HG03045 (cell line): ENCODE measurements at regions not wholly inside any gene's neighbourhood (a gene's known extent, or its start where the extent isn't known, plus 50 kb on each side); places are given as distances from the start of the nearest gene placed in this dataset.
"Not testable (repeated sequence)": the region's sequence is repeated elsewhere in the genome, so short reads cannot be mapped to it uniquely, and the experiment has no call there.

ENCODE experiments used
- ATAC-seq: cut with Tn5 transposase; IDR thresholded peaks from one replicate; pipeline ENCODE4 v1.9.1; 2021; ENCODE audit warnings: mild to moderate bottlenecking, moderate library complexity; ENCODE audit not compliant: unreplicated experiment

- ATAC-seq = no peak
Measured at GRCh38 chr13:104648291-104648690, 1582.1 kb upstream of the SLC10A2 start.

- no peak for ATAC-seq
Measured at GRCh38 chr13:104645786-104646185, 1579.6 kb upstream of the SLC10A2 start.

- ATAC-seq = no peak
Measured at GRCh38 chr13:104641309-104641708, 1575.1 kb upstream of the SLC10A2 start.

- ATAC-seq = no peak
Measured at GRCh38 chr13:104635879-104636278, 1569.7 kb upstream of the SLC10A2 start.

- no peak for ATAC-seq
Measured at GRCh38 chr13:104634016-104634415, 1567.8 kb upstream of the SLC10A2 start.

GRCh38 chr13:104632736-104633135 is 1566.5 kb upstream of the SLC10A2 start:
- ATAC-seq = no peak

GRCh38 chr13:104625201-104625600 is 1559.0 kb upstream of the SLC10A2 start:
- ATAC-seq = no peak

- ATAC-seq = no peak
Measured at GRCh38 chr13:104616990-104617389, 1550.8 kb upstream of the SLC10A2 start.

GRCh38 chr13:104614361-104615145 is 1548.3 kb upstream of the SLC10A2 start:
- no peak for ATAC-seq

- ATAC-seq = no peak
Measured at GRCh38 chr13:104608331-104608730, 1542.1 kb upstream of the SLC10A2 start.

GRCh38 chr13:104605435-104605834 is 1539.2 kb upstream of the SLC10A2 start:
- ATAC-seq = not testable (repeated sequence)

GRCh38 chr13:104597546-104598180 is 1531.4 kb upstream of the SLC10A2 start:
- no peak for ATAC-seq

GRCh38 chr13:104595511-104595910 is 1529.3 kb upstream of the SLC10A2 start:
- no peak for ATAC-seq

- no peak for ATAC-seq
Measured at GRCh38 chr13:104594806-104595205, 1528.6 kb upstream of the SLC10A2 start.

- ATAC-seq = no peak
Measured at GRCh38 chr13:104593693-104594092, 1527.5 kb upstream of the SLC10A2 start.

- ATAC-seq = no peak
Measured at GRCh38 chr13:104593251-104593576, 1527.0 kb upstream of the SLC10A2 start.

- ATAC-seq = no peak
Measured at GRCh38 chr13:104592545-104593250, 1526.5 kb upstream of the SLC10A2 start.

- ATAC-seq = no peak
Measured at GRCh38 chr13:104592127-104592526, 1525.9 kb upstream of the SLC10A2 start.

GRCh38 chr13:104586051-104586746 is 1520.0 kb upstream of the SLC10A2 start:
- no peak for ATAC-seq

GRCh38 chr13:104584481-104584880 is 1518.3 kb upstream of the SLC10A2 start:
- no peak for ATAC-seq

GRCh38 chr13:104580931-104581330 is 1514.7 kb upstream of the SLC10A2 start:
- no peak for ATAC-seq
